GM23338 (cell line): ENCODE measurements at regions not wholly inside any gene's neighbourhood (a gene's known extent, or its start where the extent isn't known, plus 50 kb on each side); places are given as distances from the start of the nearest gene placed in this dataset.

Experiments used
- ATAC-seq: fragments of 200-7000 bp; cut with Tn5 transposase; 3 replicates; pipeline ENCODE4 v1.9.1; 2020
- DNase-seq: peaks from one replicate; pipeline ENCODE4 v3.0.0-alpha.2; 2015; ENCODE audit warnings: low spot score
- H2AFZ ChIP-seq: fragments of 200-600 bp; sonication (generic); 2 replicates; pipeline ENCODE4 v1.8.0; 2016; ENCODE audit warnings: antibody characterized with exemption, mild to moderate bottlenecking, moderate library complexity
- H3F3A ChIP-seq: fragments of 200-600 bp; sonication (generic); replicated peaks from 2 replicates; pipeline ENCODE4 v1.8.0; 2017; ENCODE audit warnings: antibody characterized with exemption, mixed run types, low read depth
- H3K27ac ChIP-seq: fragments of 200-600 bp; sonication (generic); 2 replicates; pipeline ENCODE4 v1.6.1; 2016; ENCODE audit warnings: low read depth
- H3K27me3 ChIP-seq: fragments of 200-600 bp; sonication (generic); 2 replicates; pipeline ENCODE4 v1.8.0; 2016; ENCODE audit warnings: mild to moderate bottlenecking, mixed run types, moderate library complexity; ENCODE audit not compliant: insufficient read depth
- H3K36me3 ChIP-seq: fragments of 200-600 bp; sonication (generic); 2 replicates; pipeline ENCODE4 v1.8.0; 2016; ENCODE audit warnings: mild to moderate bottlenecking; ENCODE audit not compliant: insufficient read depth
- H3K4me1 ChIP-seq: fragments of 200-600 bp; sonication (generic); 2 replicates; pipeline ENCODE4 v1.8.0; 2016; ENCODE audit warnings: mild to moderate bottlenecking, moderate library complexity; ENCODE audit not compliant: insufficient read depth
- H3K4me2 ChIP-seq: fragments of 200-600 bp; sonication (generic); 2 replicates; pipeline ENCODE4 v1.7.1; 2017; ENCODE audit warnings: mixed run types
- H3K4me3 ChIP-seq: fragments of 200-600 bp; sonication (generic); 2 replicates; pipeline ENCODE4 v1.6.1; 2016; ENCODE audit warnings: mixed run types
- H3K79me2 ChIP-seq: fragments of 200-600 bp; sonication (generic); replicated peaks from 2 replicates; pipeline ENCODE4 v1.8.0; 2017; ENCODE audit warnings: mild to moderate bottlenecking; ENCODE audit not compliant: insufficient read depth
- H3K9me2 ChIP-seq: fragments of 200-600 bp; sonication (generic); 2 replicates; pipeline ENCODE4 v1.8.0; 2017; ENCODE audit not compliant: insufficient read depth
- H4K20me1 ChIP-seq: fragments of 200-600 bp; sonication (generic); replicated peaks from 2 replicates; pipeline ENCODE4 v1.8.0; 2017; ENCODE audit warnings: mild to moderate bottlenecking; ENCODE audit not compliant: insufficient read depth
- H3K27ac Mint-ChIP-seq: 2 replicates; pipeline ENCODE4 v1.8.0; 2020; ENCODE audit warnings: inconsistent platforms, mild to moderate bottlenecking, moderate library complexity, mixed read lengths
- H3K27me3 Mint-ChIP-seq: 3 replicates; pipeline ENCODE4 v1.8.0; 2022; ENCODE audit warnings: low read depth, mild to moderate bottlenecking, moderate library complexity, mixed read lengths, inconsistent platforms; ENCODE audit not compliant: insufficient read depth, poor library complexity
- H3K36me3 Mint-ChIP-seq: 3 replicates; pipeline ENCODE4 v1.8.0; 2021; ENCODE audit warnings: low read depth, mild to moderate bottlenecking, inconsistent platforms, moderate library complexity, mixed read lengths
- H3K4me1 Mint-ChIP-seq: 3 replicates; pipeline ENCODE4 v1.8.0; 2020; ENCODE audit warnings: mild to moderate bottlenecking, inconsistent platforms, mixed read lengths
- H3K4me3 Mint-ChIP-seq: 3 replicates; pipeline ENCODE4 v1.8.0; 2021; ENCODE audit warnings: moderate library complexity, mild to moderate bottlenecking, inconsistent platforms, mixed read lengths
- H3K9me3 Mint-ChIP-seq: 3 replicates; pipeline ENCODE4 v1.8.0; 2020; ENCODE audit warnings: moderate library complexity, mild to moderate bottlenecking, inconsistent platforms, mixed read lengths
- CREB1 ChIP-seq: fragments of 250-450 bp; sonication (Bioruptor Pico); IDR thresholded peaks from 2 replicates; pipeline ENCODE4 v1.5.0; 2020; ENCODE audit warnings: low read depth, mild to moderate bottlenecking, moderate library complexity
- EZH2 ChIP-seq: fragments of 200-600 bp; sonication (generic); IDR thresholded peaks from one replicate; pipeline ENCODE4 v1.8.0; 2017; ENCODE audit warnings: antibody characterized with exemption, mild to moderate bottlenecking, low read depth; ENCODE audit not compliant: unreplicated experiment
- EZH2phosphoT487 ChIP-seq: fragments of 200-600 bp; sonication (generic); IDR thresholded peaks from one replicate; pipeline ENCODE4 v1.8.1; 2018; ENCODE audit warnings: antibody characterized with exemption; ENCODE audit not compliant: unreplicated experiment
- JUNB ChIP-seq: IDR thresholded peaks from one replicate; pipeline ENCODE4 v1.6.1; 2016; ENCODE audit warnings: antibody characterized with exemption; ENCODE audit not compliant: unreplicated experiment
- NANOG ChIP-seq: IDR thresholded peaks from 2 replicates; pipeline ENCODE4 v1.6.1; 2016; ENCODE audit warnings: antibody characterized with exemption, borderline replicate concordance
- POLR2AphosphoS5 ChIP-seq: IDR thresholded peaks from 2 replicates; pipeline ENCODE4 v1.6.1; 2016; ENCODE audit warnings: antibody characterized with exemption, low read depth
- STAT1 ChIP-seq: IDR thresholded peaks from one replicate; pipeline ENCODE4 v1.6.1; 2016; ENCODE audit warnings: antibody characterized with exemption; ENCODE audit not compliant: unreplicated experiment
- ZNF114 ChIP-seq: fragments of 250-450 bp; sonication (Bioruptor Pico); IDR thresholded peaks from 2 replicates; pipeline ENCODE4 v1.5.0; 2020; ENCODE audit warnings: mild to moderate bottlenecking, moderate library complexity
- ZNF331 ChIP-seq: fragments of 250-450 bp; sonication (Bioruptor Pico); IDR thresholded peaks from 2 replicates; pipeline ENCODE4 v1.5.0; 2020; ENCODE audit warnings: low read depth, mild to moderate bottlenecking, moderate library complexity
- TF ChIP-seq, protein P1 (sequence below): IDR thresholded peaks from 2 replicates; pipeline ENCODE4 v1.6.1; 2016; ENCODE audit warnings: antibody characterized with exemption
- TF ChIP-seq, protein P2 (sequence below): IDR thresholded peaks from one replicate; pipeline ENCODE4 v1.6.1; 2018; ENCODE audit warnings: antibody characterized with exemption; ENCODE audit not compliant: unreplicated experiment
- TF ChIP-seq, protein P3 (sequence below): fragments of 250-450 bp; sonication (Bioruptor Pico); IDR thresholded peaks from 2 replicates; pipeline ENCODE4 v1.5.0; 2020; ENCODE audit warnings: mild to moderate bottlenecking, moderate library complexity
- TF ChIP-seq, protein P4 (sequence below), 2 experiments: fragments of 200-600 bp in 1 of 2; sonication (generic) in 1 of 2; conservative IDR thresholded peaks; 2 replicates each; pipeline versions ENCODE4 v1.5.1 to v1.6.1; 2016 to 2017; ENCODE audit warnings: antibody characterized with exemption in 2 of 2, low read depth in 2 of 2, mild to moderate bottlenecking in 2 of 2, moderate library complexity in 1 of 2

DNA sequence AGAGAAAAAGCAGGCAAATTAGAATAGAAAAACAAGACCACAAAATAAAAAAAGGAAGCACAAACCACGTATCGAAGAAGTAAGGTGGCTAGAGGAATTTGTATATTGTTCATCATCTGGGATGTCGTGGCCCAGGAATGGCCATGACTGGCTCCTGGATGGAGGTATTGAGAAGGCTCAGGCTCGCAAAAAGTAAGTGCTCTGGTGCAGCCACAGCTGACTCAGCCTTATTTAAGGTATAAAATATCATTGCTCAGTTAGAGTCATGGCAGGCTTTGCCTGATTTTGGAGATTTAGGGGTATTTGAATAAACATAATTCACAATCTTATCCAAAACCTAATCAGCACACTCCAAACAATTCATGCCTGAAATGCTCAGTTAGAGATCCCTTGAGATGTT, 78.4 kb upstream of the FANCL start:
- H2AFZ ChIP-seq, result peak overlapping the region; percentile 30
- Mint-ChIP-seq H3K27ac (peak overlapping the region; percentile 85; the same call in 1 of the 2 replicates), H3K4me3 (no peak overlapping the region), H3K9me3 (peaks cover 21% of the 10 kb centered on the region), H3K36me3 (peaks cover 20% of the 10 kb centered on the region), H3K4me1 (peaks cover 17% of the 10 kb centered on the region), H3K27me3 (peaks cover 2% of the 10 kb centered on the region)
- H4K20me1 ChIP-seq, result no peaks in the 10 kb centered on the region
- no peaks in the 10 kb centered on the region for H3K36me3 ChIP-seq
- H3K27ac ChIP-seq, result peak overlapping the region; percentile 66
- H3K4me2 ChIP-seq, result peak overlapping the region; percentile 45
- TF ChIP-seq, protein P1, sequence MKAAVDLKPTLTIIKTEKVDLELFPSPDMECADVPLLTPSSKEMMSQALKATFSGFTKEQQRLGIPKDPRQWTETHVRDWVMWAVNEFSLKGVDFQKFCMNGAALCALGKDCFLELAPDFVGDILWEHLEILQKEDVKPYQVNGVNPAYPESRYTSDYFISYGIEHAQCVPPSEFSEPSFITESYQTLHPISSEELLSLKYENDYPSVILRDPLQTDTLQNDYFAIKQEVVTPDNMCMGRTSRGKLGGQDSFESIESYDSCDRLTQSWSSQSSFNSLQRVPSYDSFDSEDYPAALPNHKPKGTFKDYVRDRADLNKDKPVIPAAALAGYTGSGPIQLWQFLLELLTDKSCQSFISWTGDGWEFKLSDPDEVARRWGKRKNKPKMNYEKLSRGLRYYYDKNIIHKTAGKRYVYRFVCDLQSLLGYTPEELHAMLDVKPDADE, result no peak
- TF ChIP-seq EZH2phosphoT487 (no peak), POLR2AphosphoS5 (no peak), NANOG (no peak), JUNB (no peak), ZNF114 (CRISPR knock-in tag) (no peak), EZH2 (no peak), STAT1 (no peak), ZNF331 (CRISPR knock-in tag) (no peak), CREB1 (CRISPR knock-in tag) (no peak)
- TF ChIP-seq, protein P2, sequence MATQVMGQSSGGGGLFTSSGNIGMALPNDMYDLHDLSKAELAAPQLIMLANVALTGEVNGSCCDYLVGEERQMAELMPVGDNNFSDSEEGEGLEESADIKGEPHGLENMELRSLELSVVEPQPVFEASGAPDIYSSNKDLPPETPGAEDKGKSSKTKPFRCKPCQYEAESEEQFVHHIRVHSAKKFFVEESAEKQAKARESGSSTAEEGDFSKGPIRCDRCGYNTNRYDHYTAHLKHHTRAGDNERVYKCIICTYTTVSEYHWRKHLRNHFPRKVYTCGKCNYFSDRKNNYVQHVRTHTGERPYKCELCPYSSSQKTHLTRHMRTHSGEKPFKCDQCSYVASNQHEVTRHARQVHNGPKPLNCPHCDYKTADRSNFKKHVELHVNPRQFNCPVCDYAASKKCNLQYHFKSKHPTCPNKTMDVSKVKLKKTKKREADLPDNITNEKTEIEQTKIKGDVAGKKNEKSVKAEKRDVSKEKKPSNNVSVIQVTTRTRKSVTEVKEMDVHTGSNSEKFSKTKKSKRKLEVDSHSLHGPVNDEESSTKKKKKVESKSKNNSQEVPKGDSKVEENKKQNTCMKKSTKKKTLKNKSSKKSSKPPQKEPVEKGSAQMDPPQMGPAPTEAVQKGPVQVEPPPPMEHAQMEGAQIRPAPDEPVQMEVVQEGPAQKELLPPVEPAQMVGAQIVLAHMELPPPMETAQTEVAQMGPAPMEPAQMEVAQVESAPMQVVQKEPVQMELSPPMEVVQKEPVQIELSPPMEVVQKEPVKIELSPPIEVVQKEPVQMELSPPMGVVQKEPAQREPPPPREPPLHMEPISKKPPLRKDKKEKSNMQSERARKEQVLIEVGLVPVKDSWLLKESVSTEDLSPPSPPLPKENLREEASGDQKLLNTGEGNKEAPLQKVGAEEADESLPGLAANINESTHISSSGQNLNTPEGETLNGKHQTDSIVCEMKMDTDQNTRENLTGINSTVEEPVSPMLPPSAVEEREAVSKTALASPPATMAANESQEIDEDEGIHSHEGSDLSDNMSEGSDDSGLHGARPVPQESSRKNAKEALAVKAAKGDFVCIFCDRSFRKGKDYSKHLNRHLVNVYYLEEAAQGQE, result no peak
- TF ChIP-seq, protein P3, sequence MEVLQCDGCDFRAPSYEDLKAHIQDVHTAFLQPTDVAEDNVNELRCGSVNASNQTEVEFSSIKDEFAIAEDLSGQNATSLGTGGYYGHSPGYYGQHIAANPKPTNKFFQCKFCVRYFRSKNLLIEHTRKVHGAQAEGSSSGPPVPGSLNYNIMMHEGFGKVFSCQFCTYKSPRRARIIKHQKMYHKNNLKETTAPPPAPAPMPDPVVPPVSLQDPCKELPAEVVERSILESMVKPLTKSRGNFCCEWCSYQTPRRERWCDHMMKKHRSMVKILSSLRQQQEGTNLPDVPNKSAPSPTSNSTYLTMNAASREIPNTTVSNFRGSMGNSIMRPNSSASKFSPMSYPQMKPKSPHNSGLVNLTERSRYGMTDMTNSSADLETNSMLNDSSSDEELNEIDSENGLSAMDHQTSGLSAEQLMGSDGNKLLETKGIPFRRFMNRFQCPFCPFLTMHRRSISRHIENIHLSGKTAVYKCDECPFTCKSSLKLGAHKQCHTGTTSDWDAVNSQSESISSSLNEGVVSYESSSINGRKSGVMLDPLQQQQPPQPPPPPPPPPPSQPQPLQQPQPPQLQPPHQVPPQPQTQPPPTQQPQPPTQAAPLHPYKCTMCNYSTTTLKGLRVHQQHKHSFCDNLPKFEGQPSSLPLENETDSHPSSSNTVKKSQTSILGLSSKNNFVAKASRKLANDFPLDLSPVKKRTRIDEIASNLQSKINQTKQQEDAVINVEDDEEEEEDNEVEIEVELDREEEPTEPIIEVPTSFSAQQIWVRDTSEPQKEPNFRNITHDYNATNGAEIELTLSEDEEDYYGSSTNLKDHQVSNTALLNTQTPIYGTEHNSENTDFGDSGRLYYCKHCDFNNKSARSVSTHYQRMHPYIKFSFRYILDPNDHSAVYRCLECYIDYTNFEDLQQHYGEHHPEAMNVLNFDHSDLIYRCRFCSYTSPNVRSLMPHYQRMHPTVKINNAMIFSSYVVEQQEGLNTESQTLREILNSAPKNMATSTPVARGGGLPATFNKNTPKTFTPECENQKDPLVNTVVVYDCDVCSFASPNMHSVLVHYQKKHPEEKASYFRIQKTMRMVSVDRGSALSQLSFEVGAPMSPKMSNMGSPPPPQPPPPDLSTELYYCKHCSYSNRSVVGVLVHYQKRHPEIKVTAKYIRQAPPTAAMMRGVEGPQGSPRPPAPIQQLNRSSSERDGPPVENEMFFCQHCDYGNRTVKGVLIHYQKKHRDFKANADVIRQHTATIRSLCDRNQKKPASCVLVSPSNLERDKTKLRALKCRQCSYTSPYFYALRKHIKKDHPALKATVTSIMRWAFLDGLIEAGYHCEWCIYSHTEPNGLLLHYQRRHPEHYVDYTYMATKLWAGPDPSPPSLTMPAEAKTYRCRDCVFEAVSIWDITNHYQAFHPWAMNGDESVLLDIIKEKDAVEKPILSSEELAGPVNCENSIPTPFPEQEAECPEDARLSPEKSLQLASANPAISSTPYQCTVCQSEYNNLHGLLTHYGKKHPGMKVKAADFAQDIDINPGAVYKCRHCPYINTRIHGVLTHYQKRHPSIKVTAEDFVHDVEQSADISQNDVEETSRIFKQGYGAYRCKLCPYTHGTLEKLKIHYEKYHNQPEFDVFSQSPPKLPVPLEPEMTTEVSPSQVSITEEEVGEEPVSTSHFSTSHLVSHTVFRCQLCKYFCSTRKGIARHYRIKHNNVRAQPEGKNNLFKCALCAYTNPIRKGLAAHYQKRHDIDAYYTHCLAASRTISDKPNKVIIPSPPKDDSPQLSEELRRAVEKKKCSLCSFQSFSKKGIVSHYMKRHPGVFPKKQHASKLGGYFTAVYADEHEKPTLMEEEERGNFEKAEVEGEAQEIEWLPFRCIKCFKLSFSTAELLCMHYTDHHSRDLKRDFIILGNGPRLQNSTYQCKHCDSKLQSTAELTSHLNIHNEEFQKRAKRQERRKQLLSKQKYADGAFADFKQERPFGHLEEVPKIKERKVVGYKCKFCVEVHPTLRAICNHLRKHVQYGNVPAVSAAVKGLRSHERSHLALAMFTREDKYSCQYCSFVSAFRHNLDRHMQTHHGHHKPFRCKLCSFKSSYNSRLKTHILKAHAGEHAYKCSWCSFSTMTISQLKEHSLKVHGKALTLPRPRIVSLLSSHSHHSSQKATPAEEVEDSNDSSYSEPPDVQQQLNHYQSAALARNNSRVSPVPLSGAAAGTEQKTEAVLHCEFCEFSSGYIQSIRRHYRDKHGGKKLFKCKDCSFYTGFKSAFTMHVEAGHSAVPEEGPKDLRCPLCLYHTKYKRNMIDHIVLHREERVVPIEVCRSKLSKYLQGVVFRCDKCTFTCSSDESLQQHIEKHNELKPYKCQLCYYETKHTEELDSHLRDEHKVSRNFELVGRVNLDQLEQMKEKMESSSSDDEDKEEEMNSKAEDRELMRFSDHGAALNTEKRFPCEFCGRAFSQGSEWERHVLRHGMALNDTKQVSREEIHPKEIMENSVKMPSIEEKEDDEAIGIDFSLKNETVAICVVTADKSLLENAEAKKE, result no peak
- TF ChIP-seq, protein P4, sequence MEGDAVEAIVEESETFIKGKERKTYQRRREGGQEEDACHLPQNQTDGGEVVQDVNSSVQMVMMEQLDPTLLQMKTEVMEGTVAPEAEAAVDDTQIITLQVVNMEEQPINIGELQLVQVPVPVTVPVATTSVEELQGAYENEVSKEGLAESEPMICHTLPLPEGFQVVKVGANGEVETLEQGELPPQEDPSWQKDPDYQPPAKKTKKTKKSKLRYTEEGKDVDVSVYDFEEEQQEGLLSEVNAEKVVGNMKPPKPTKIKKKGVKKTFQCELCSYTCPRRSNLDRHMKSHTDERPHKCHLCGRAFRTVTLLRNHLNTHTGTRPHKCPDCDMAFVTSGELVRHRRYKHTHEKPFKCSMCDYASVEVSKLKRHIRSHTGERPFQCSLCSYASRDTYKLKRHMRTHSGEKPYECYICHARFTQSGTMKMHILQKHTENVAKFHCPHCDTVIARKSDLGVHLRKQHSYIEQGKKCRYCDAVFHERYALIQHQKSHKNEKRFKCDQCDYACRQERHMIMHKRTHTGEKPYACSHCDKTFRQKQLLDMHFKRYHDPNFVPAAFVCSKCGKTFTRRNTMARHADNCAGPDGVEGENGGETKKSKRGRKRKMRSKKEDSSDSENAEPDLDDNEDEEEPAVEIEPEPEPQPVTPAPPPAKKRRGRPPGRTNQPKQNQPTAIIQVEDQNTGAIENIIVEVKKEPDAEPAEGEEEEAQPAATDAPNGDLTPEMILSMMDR (conservative IDR thresholded peaks at IDR 0.05; ENCODE audit: low read depth in 2 of 2), result no peak
- no peaks in the 10 kb centered on the region for H3K79me2 ChIP-seq
- H3F3A ChIP-seq, result no peaks in the 10 kb centered on the region
- peaks cover 16% of the 10 kb centered on the region for H3K4me1 ChIP-seq
- peak; percentile 49; the same call in 2 of the 3 replicates for ATAC-seq
- no peaks in the 10 kb centered on the region for H3K27me3 ChIP-seq
- no peak overlapping the region for H3K4me3 ChIP-seq
- H3K9me2 ChIP-seq, result no peaks in the 10 kb centered on the region
- peak; percentile 12 for DNase-seq
